ENCODE measurements at regions not wholly inside any gene's neighbourhood (a gene's known extent, or its start where the extent isn't known, plus 50 kb on each side); places are given as distances from the start of the nearest gene placed in this dataset.

GRCh38 chr1:2887941-2888855 lies 86.7 kb upstream of the TTC34 start:
- H4K5ac ChIP-seq (ENCODE audit: low read depth, low read length), result no peak overlapping the region
- TF ChIP-seq BHLHE40 (IDR thresholded peaks at IDR 0.05; ENCODE audit: low read depth, low read length), result no peak
- no peak for TF ChIP-seq RAD21 (IDR thresholded peaks at IDR 0.05; ENCODE audit: low read length)
- no peak for TF ChIP-seq MAZ (IDR thresholded peaks at IDR 0.05; ENCODE audit: borderline replicate concordance, low read depth, low read length)
- no peak for TF ChIP-seq MXI1 (IDR thresholded peaks at IDR 0.05; ENCODE audit: borderline replicate concordance, low read depth, low read length)
- TF ChIP-seq NFE2L2 (IDR thresholded peaks at IDR 0.05; ENCODE audit: low read depth, low read length), result no peak
- no peak for TF ChIP-seq SMC3 (IDR thresholded peaks at IDR 0.05; ENCODE audit: low read depth, low read length)
- no peak for TF ChIP-seq USF2 (IDR thresholded peaks at IDR 0.05; ENCODE audit: low read depth, low read length)
- no peak for TF ChIP-seq CHD1 (IDR thresholded peaks at IDR 0.05; ENCODE audit: low read depth, low read length)
- TF ChIP-seq MAFK (IDR thresholded peaks at IDR 0.05; ENCODE audit: low read depth, low read length), result no peak
- TF ChIP-seq POLR2A (IDR thresholded peaks at IDR 0.05; ENCODE audit: low read depth, low read length), result no peak
- TF ChIP-seq FOS (IDR thresholded peaks at IDR 0.05; ENCODE audit: low read depth, low read length), result no peak
- TF ChIP-seq ELK1 (IDR thresholded peaks at IDR 0.05; ENCODE audit: borderline replicate concordance, low read depth, low read length), result no peak
- no peaks in the 10 kb centered on the region for H3K79me1 ChIP-seq (ENCODE audit: low read depth in 1 of 2, low read length in 2 of 2)
- H2BK20ac ChIP-seq (ENCODE audit: low read depth, low read length), result no peak overlapping the region
- H3K14ac ChIP-seq (replicated peaks; ENCODE audit: low read depth, low read length), result no peak overlapping the region
- ChIA-PET CTCF (no interaction called here), POLR2A (ENCODE audit: unreplicated experiment) (no interaction called here)
- no peaks in the 10 kb centered on the region for H3K36me3 ChIP-seq (ENCODE audit: control insufficient read depth, insufficient read depth, low read length)
- DNase-seq, result no peak
- dilution Hi-C loops (cut with HindIII; ENCODE audit: low sequenced_read_pairs, unreplicated experiment) (no loop called here), in situ Hi-C loops (cut with MboI; ENCODE audit: low sequenced_read_pairs) (no loop called here), intact Hi-C loops (cut with micrococcal nuclease) (no loop called here)
- H4K91ac ChIP-seq (ENCODE audit: insufficient read depth, low read depth, low read length), result no peak overlapping the region
- H3K4me1 ChIP-seq (ENCODE audit: control insufficient read depth, insufficient read depth, low read length), result no peaks in the 10 kb centered on the region
- H3K4me2 ChIP-seq (ENCODE audit: low read depth, low read length), result no peak overlapping the region
- H3K4ac ChIP-seq (ENCODE audit: low read depth, low read length), result no peak overlapping the region
- H2BK5ac ChIP-seq (ENCODE audit: low read depth, low read length, poor library complexity, severe bottlenecking), result no peak overlapping the region
- no peak overlapping the region for H3K23ac ChIP-seq (ENCODE audit: low read depth, low read length)
- H3K27me3 ChIP-seq (ENCODE audit: control insufficient read depth, insufficient read depth, low read length), result no peaks in the 10 kb centered on the region
- no peak overlapping the region for H2AK5ac ChIP-seq (ENCODE audit: low read depth, low read length)
- H2BK15ac ChIP-seq (ENCODE audit: low read depth, low read length), result no peak overlapping the region
- H2AK9ac ChIP-seq (replicated peaks; ENCODE audit: low read depth, low read length, poor library complexity), result no peak overlapping the region
- no TSS peak for BruUV-seq (replicated peaks)
- no peak overlapping the region for H2AFZ ChIP-seq (replicated peaks; ENCODE audit: low read length, poor library complexity)
- no peak overlapping the region for H3K9ac ChIP-seq (ENCODE audit: low read depth, low read length)
- H4K8ac ChIP-seq (ENCODE audit: low read depth in 2 of 2, low read length in 2 of 2), result no peak overlapping the region
- H3K56ac ChIP-seq (ENCODE audit: extremely low read depth, insufficient read depth, low read length), result no peak overlapping the region
- no peaks in the 10 kb centered on the region for H4K20me1 ChIP-seq (ENCODE audit: insufficient read depth, low read length)
- peaks cover 67% of the 10 kb centered on the region for H3K9me3 ChIP-seq (ENCODE audit: control insufficient read depth, insufficient read depth, low read length)
- no peak overlapping the region for H3K18ac ChIP-seq (ENCODE audit: low read depth, low read length)
- ATAC-seq (ENCODE audit: low read depth), result no peak
- H2BK120ac ChIP-seq (ENCODE audit: low read depth, low read length), result no peak overlapping the region
- no peak overlapping the region for H3K4me3 ChIP-seq (ENCODE audit: insufficient read depth, low read depth, low read length)
- WGBS, 2 experiments (ENCODE audit: extremely low coverage in 2 of 2, insufficient read length in 1 of 2), result 71% methylated on average over 11 of the region's 28 CpGs; no CpG with 5 or more reads in 1 of the 2 experiments
- H3K9me1 ChIP-seq (ENCODE audit: insufficient read depth, low read length), result no peaks in the 10 kb centered on the region
- H3K27ac ChIP-seq (ENCODE audit: insufficient read depth, low read length), result no peak overlapping the region

Data from IMR-90 (cell line).